GM13976 (cell line): ENCODE measurements at regions not wholly inside any gene's neighbourhood (a gene's known extent, or its start where the extent isn't known, plus 50 kb on each side); places are given as distances from the start of the nearest gene placed in this dataset.

ENCODE experiments used
- DNase-seq: peaks from one replicate; pipeline ENCODE4 v3.0.0; 2012; ENCODE audit warnings: low spot score
- in situ Hi-C: fragments of 300-500 bp; cut with MboI; formaldehyde crosslinking; loops from one replicate; pipeline ENCODE4 v1.12.0; 2022; ENCODE audit warnings: low sequenced_read_pairs, mixed read lengths, inconsistent platforms; ENCODE audit not compliant: unreplicated experiment
- TF ChIP-seq, protein P1 (sequence below): IDR thresholded peaks from 2 replicates; pipeline ENCODE4 v1.5.1; 2012; ENCODE audit warnings: borderline replicate concordance, mild to moderate bottlenecking; ENCODE audit not compliant: insufficient read depth; ENCODE audit errors: extremely low read depth, missing control alignments, control extremely low read depth

DNA sequence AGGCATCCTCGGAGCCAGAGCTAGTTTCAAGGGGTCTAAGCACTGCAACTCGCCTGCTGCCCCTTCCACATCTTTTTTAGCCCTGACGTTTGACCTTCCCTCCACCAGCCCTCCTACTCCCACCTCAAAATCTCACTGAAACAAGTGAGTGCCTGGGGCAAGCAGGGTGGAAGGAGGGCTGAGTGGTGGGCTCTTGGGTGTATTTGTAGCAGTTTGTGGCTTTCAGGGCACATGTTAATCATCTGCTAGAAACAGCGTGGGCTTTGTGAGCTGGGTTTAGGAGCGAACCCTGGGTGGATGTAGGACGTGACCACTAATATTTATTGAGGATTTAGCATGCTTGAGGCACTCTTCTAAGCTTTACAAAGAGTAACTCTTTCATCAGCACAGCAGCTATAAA, 390.3 kb downstream of the GRIN2B start:
- TF ChIP-seq, protein P1, sequence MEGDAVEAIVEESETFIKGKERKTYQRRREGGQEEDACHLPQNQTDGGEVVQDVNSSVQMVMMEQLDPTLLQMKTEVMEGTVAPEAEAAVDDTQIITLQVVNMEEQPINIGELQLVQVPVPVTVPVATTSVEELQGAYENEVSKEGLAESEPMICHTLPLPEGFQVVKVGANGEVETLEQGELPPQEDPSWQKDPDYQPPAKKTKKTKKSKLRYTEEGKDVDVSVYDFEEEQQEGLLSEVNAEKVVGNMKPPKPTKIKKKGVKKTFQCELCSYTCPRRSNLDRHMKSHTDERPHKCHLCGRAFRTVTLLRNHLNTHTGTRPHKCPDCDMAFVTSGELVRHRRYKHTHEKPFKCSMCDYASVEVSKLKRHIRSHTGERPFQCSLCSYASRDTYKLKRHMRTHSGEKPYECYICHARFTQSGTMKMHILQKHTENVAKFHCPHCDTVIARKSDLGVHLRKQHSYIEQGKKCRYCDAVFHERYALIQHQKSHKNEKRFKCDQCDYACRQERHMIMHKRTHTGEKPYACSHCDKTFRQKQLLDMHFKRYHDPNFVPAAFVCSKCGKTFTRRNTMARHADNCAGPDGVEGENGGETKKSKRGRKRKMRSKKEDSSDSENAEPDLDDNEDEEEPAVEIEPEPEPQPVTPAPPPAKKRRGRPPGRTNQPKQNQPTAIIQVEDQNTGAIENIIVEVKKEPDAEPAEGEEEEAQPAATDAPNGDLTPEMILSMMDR = no peak
- DNase-seq = no peak
- in situ Hi-C loops = no loop called here

DNA sequence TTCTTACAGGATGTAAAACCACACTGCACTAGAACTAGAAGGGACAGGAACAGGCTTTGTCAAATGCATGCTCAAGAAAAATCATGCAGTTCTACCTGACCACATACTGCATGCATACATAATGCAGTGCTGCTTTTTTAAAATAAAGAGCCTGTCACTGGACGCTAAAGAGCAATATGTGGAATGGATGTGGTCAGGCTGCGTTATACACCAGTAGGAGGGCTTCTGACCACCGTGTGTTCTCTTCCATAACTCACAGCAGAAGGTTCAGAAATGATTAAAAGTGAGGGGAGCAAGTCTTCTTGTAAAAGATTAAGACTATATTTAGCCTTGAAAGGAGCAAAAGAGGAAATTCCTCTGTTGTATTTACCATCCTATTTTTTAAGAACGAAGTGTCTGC, 392.0 kb downstream of the EMP1 start:
- in situ Hi-C loops = no loop called here
- TF ChIP-seq, protein P1 = no peak
- DNase-seq = no peak

GRCh38 chr12:13587721-13588390, 391.3 kb downstream of the EMP1 start:
- no peak for DNase-seq
- TF ChIP-seq, protein P1 = no peak
- in situ Hi-C loops = no loop called here

GRCh38 chr12:13586361-13586760, 389.8 kb downstream of the EMP1 start:
- TF ChIP-seq, protein P1 = no peak
- no peak for DNase-seq
- in situ Hi-C loops = no loop called here

GRCh38 chr12:13584541-13584940, 388.0 kb downstream of the EMP1 start:
- no peak for DNase-seq
- TF ChIP-seq, protein P1 = no peak

GRCh38 chr12:13583630-13584029, 387.1 kb downstream of the EMP1 start:
- in situ Hi-C loops = no loop called here
- TF ChIP-seq, protein P1 = no peak
- no peak for DNase-seq

More at GRCh38 chr12:13584541-13584940, 388.0 kb downstream of the EMP1 start:
- in situ Hi-C loops = no loop called here

GRCh38 chr12:13582421-13582820, 385.9 kb downstream of the EMP1 start:
- TF ChIP-seq, protein P1 = no peak
- DNase-seq = no peak
- in situ Hi-C loops = no loop called here
